ENCODE measurements at regions not wholly inside any gene's neighbourhood (a gene's known extent, or its start where the extent isn't known, plus 50 kb on each side); places are given as distances from the start of the nearest gene placed in this dataset.

- TF ChIP-seq, protein P1, sequence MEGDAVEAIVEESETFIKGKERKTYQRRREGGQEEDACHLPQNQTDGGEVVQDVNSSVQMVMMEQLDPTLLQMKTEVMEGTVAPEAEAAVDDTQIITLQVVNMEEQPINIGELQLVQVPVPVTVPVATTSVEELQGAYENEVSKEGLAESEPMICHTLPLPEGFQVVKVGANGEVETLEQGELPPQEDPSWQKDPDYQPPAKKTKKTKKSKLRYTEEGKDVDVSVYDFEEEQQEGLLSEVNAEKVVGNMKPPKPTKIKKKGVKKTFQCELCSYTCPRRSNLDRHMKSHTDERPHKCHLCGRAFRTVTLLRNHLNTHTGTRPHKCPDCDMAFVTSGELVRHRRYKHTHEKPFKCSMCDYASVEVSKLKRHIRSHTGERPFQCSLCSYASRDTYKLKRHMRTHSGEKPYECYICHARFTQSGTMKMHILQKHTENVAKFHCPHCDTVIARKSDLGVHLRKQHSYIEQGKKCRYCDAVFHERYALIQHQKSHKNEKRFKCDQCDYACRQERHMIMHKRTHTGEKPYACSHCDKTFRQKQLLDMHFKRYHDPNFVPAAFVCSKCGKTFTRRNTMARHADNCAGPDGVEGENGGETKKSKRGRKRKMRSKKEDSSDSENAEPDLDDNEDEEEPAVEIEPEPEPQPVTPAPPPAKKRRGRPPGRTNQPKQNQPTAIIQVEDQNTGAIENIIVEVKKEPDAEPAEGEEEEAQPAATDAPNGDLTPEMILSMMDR (conservative IDR thresholded peaks at IDR 0.05; ENCODE audit: low read depth, low read length): no peak
- no peak for TF ChIP-seq EZH2 (IDR thresholded peaks at IDR 0.05; ENCODE audit: borderline replicate concordance, low read depth, low read length, poor library complexity, severe bottlenecking)
Observed at GRCh38 chr13:33583398-33583797, 234.6 kb upstream of the RFC3 start.
